H1 (cell line): ENCODE measurements at regions not wholly inside any gene's neighbourhood (a gene's known extent, or its start where the extent isn't known, plus 50 kb on each side); places are given as distances from the start of the nearest gene placed in this dataset.

Source experiments
- ASH2L ChIP-seq: fragments of 200-600, 300-600 bp; sonication (generic); IDR thresholded peaks from one replicate; pipeline ENCODE4 v1.7.1; 2017; ENCODE audit warnings: low read length
- ATF2 ChIP-seq: IDR thresholded peaks from 2 replicates; pipeline ENCODE4 v1.6.1; 2012; ENCODE audit warnings: low read length, inconsistent platforms
- CEBPB ChIP-seq: IDR thresholded peaks from 2 replicates; pipeline ENCODE4 v1.6.1; 2012; ENCODE audit warnings: low read depth, low read length
- CHD1 ChIP-seq: IDR thresholded peaks from 2 replicates; pipeline ENCODE4 v1.6.1; 2012; ENCODE audit warnings: low read depth, low read length, improper control_type of control experiment
- CHD7 ChIP-seq: fragments of 300-600 bp; sonication (generic); IDR thresholded peaks from 2 replicates; pipeline ENCODE4 v1.7.1; 2012; ENCODE audit warnings: low read length, moderate library complexity, mild to moderate bottlenecking, inconsistent platforms; ENCODE audit not compliant: insufficient replicate concordance
- FOSL1 ChIP-seq: IDR thresholded peaks from 2 replicates; pipeline ENCODE4 v1.6.1; 2011; ENCODE audit warnings: mild to moderate bottlenecking, low read depth, low read length, moderate library complexity; ENCODE audit not compliant: insufficient read depth
- KDM5A ChIP-seq: fragments of 200-600 bp; IDR thresholded peaks from 2 replicates; pipeline ENCODE4 v1.7.1; 2012; ENCODE audit warnings: mild to moderate bottlenecking, low read length, inconsistent platforms, mixed read lengths
- NANOG ChIP-seq: IDR thresholded peaks from 2 replicates; pipeline ENCODE4 v1.6.1; 2011; ENCODE audit warnings: low read length, low read depth, mild to moderate bottlenecking, inconsistent platforms; ENCODE audit not compliant: insufficient read depth, poor library complexity, severe bottlenecking
- RAD21 ChIP-seq, 2 experiments: IDR thresholded peaks in 1 of 2; conservative IDR thresholded peaks in 1 of 2; 2 replicates each; pipeline ENCODE4 v1.6.1; 2011; ENCODE audit warnings: low read depth in 2 of 2, low read length in 2 of 2, improper control_type of control experiment in 1 of 2, inconsistent platforms in 1 of 2, mild to moderate bottlenecking in 1 of 2, moderate library complexity in 1 of 2
- SP2 ChIP-seq: IDR thresholded peaks from 2 replicates; pipeline ENCODE4 v1.6.1; 2012; ENCODE audit warnings: mild to moderate bottlenecking, low read length, inconsistent platforms

- TF ChIP-seq CHD7 (no peak), SP2 (no peak), ATF2 (no peak), FOSL1 (no peak), CHD1 (no peak), NANOG (no peak), KDM5A (no peak), ASH2L (no peak), CEBPB (no peak), RAD21 (IDR thresholded peaks at IDR 0.05 in 1 of 2, conservative IDR thresholded peaks at IDR 0.05 in 1 of 2; ENCODE audit: low read depth in 2 of 2, low read length in 2 of 2) (no peak)
Observed at GRCh38 chr7:91343420-91343960, 79.3 kb downstream of the FZD1 start (continued).
